Neural progenitor cell (in vitro differentiated cells): ENCODE measurements at regions not wholly inside any gene's neighbourhood (a gene's known extent, or its start where the extent isn't known, plus 50 kb on each side); places are given as distances from the start of the nearest gene placed in this dataset.

Experiments used
- DNase-seq: peaks from one replicate; pipeline ENCODE4 v3.0.0-alpha.2; 2016; ENCODE audit warnings: low spot score
- H2AFZ ChIP-seq: fragments of 200-600 bp; sonication (generic); replicated peaks from 2 replicates; pipeline ENCODE4 v1.6.1; 2016; ENCODE audit warnings: antibody characterized with exemption
- H3F3A ChIP-seq: fragments of 200-600 bp; sonication (generic); 2 replicates; pipeline ENCODE4 v1.6.1; 2016; ENCODE audit warnings: antibody characterized with exemption, low read depth
- H3K27ac ChIP-seq: fragments of 200-600 bp; sonication (generic); 2 replicates; pipeline ENCODE4 v1.5.1; 2016; ENCODE audit warnings: mild to moderate bottlenecking
- H3K27me3 ChIP-seq: fragments of 200-600 bp; sonication (generic); 2 replicates; pipeline ENCODE4 v1.6.1; 2016; ENCODE audit warnings: mild to moderate bottlenecking, moderate library complexity
- H3K36me3 ChIP-seq: fragments of 200-600 bp; sonication (generic); 2 replicates; pipeline ENCODE4 v1.5.1; 2016
- H3K4me1 ChIP-seq: fragments of 200-600 bp; sonication (generic); 2 replicates; pipeline ENCODE4 v1.6.1; 2016; ENCODE audit warnings: mixed run types
- H3K4me2 ChIP-seq: fragments of 200-600 bp; sonication (generic); 2 replicates; pipeline ENCODE4 v1.6.1; 2016
- H3K4me3 ChIP-seq: fragments of 200-600 bp; sonication (generic); 2 replicates; pipeline ENCODE4 v1.5.1; 2016
- H3K79me2 ChIP-seq: fragments of 200-600 bp; sonication (generic); 2 replicates; pipeline ENCODE4 v1.6.1; 2016; ENCODE audit warnings: low read depth
- H3K9ac ChIP-seq: fragments of 200-600 bp; sonication (generic); 2 replicates; pipeline ENCODE4 v1.6.1; 2016
- H3K9me3 ChIP-seq: fragments of 200-600 bp; sonication (generic); 2 replicates; pipeline ENCODE4 v1.5.1; 2016; ENCODE audit warnings: low read depth
- H4K20me1 ChIP-seq: fragments of 200-600 bp; sonication (generic); 2 replicates; pipeline ENCODE4 v1.6.1; 2016; ENCODE audit warnings: low read depth
- H3K27ac Mint-ChIP-seq: 3 replicates; pipeline ENCODE4 v1.8.0; 2021; ENCODE audit warnings: mixed read lengths
- H3K27me3 Mint-ChIP-seq: 2 replicates; pipeline ENCODE4 v1.8.0; 2022; ENCODE audit warnings: low read depth, mild to moderate bottlenecking, inconsistent platforms, moderate library complexity, mixed read lengths; ENCODE audit not compliant: insufficient read depth
- H3K36me3 Mint-ChIP-seq: 3 replicates; pipeline ENCODE4 v1.8.0; 2021; ENCODE audit warnings: mixed read lengths
- H3K4me1 Mint-ChIP-seq: 3 replicates; pipeline ENCODE4 v1.8.0; 2021; ENCODE audit warnings: mixed read lengths
- H3K4me3 Mint-ChIP-seq: 3 replicates; pipeline ENCODE4 v1.8.0; 2021; ENCODE audit warnings: mild to moderate bottlenecking, moderate library complexity, mixed read lengths
- H3K9me3 Mint-ChIP-seq: 3 replicates; pipeline ENCODE4 v1.8.0; 2020; ENCODE audit warnings: mixed read lengths
- CTCF ChIP-seq: fragments of 200-600 bp; sonication (generic); IDR thresholded peaks from 2 replicates; pipeline ENCODE4 v1.5.1; 2017; ENCODE audit warnings: antibody characterized with exemption, mild to moderate bottlenecking
- EZH2 ChIP-seq: fragments of 200-600 bp; sonication (generic); IDR thresholded peaks from 2 replicates; pipeline ENCODE4 v1.6.1; 2017; ENCODE audit warnings: antibody characterized with exemption, mild to moderate bottlenecking, moderate library complexity
- EZH2phosphoT487 ChIP-seq: fragments of 200-600 bp; sonication (generic); IDR thresholded peaks from 2 replicates; pipeline ENCODE4 v1.6.1; 2017; ENCODE audit warnings: antibody characterized with exemption

- no peaks in the 10 kb centered on the region for H3K27me3 ChIP-seq
- no peaks in the 10 kb centered on the region for H3K36me3 Mint-ChIP-seq
- H2AFZ ChIP-seq = no peak overlapping the region
- H3K4me2 ChIP-seq = no peak overlapping the region
- H3K27ac ChIP-seq = no peak overlapping the region
- TF ChIP-seq CTCF = no peak
- no peak for TF ChIP-seq EZH2phosphoT487
- TF ChIP-seq EZH2 = no peak
- no peaks in the 10 kb centered on the region for H3K27me3 Mint-ChIP-seq
- no peaks in the 10 kb centered on the region for H3K4me1 ChIP-seq
- H3F3A ChIP-seq = no peaks in the 10 kb centered on the region
- H3K4me3 Mint-ChIP-seq = no peak overlapping the region
- DNase-seq = no peak
- no peak overlapping the region for H3K4me3 ChIP-seq
- no peaks in the 10 kb centered on the region for H3K9me3 Mint-ChIP-seq
- H3K27ac Mint-ChIP-seq = no peak overlapping the region
- H3K9ac ChIP-seq = no peak overlapping the region
- H4K20me1 ChIP-seq = no peaks in the 10 kb centered on the region
- no peaks in the 10 kb centered on the region for H3K4me1 Mint-ChIP-seq
- H3K9me3 ChIP-seq = no peaks in the 10 kb centered on the region
- no peaks in the 10 kb centered on the region for H3K36me3 ChIP-seq
- H3K79me2 ChIP-seq = no peaks in the 10 kb centered on the region
Measured at GRCh38 chr5:129359450-129359849, 100.6 kb upstream of the ADAMTS19 start.

GRCh38 chr5:129361441-129362025 is 98.6 kb upstream of the ADAMTS19 start:
- H3F3A ChIP-seq = no peaks in the 10 kb centered on the region
- no peaks in the 10 kb centered on the region for H3K4me1 ChIP-seq
- Mint-ChIP-seq H3K4me1 (no peaks in the 10 kb centered on the region), H3K9me3 (peaks cover 8% of the 10 kb centered on the region), H3K36me3 (no peaks in the 10 kb centered on the region), H3K4me3 (no peak overlapping the region), H3K27ac (no peak overlapping the region), H3K27me3 (no peaks in the 10 kb centered on the region)
- TF ChIP-seq EZH2phosphoT487 = no peak
- TF ChIP-seq CTCF = peak; percentile 74
- H3K9ac ChIP-seq = no peak overlapping the region
- H3K4me2 ChIP-seq = no peak overlapping the region
- no peaks in the 10 kb centered on the region for H3K36me3 ChIP-seq
- DNase-seq = peak; percentile 26
- H3K27ac ChIP-seq = no peak overlapping the region
- peak overlapping the region; percentile 48 for H2AFZ ChIP-seq
- no peaks in the 10 kb centered on the region for H4K20me1 ChIP-seq
- H3K4me3 ChIP-seq = no peak overlapping the region
- H3K9me3 ChIP-seq = no peaks in the 10 kb centered on the region
- H3K27me3 ChIP-seq = no peaks in the 10 kb centered on the region
- H3K79me2 ChIP-seq = no peaks in the 10 kb centered on the region

- H2AFZ ChIP-seq = no peak overlapping the region
- H3K9me3 ChIP-seq = no peaks in the 10 kb centered on the region
- Mint-ChIP-seq H3K27ac (no peak overlapping the region), H3K36me3 (no peaks in the 10 kb centered on the region), H3K9me3 (peaks cover 8% of the 10 kb centered on the region), H3K4me1 (no peaks in the 10 kb centered on the region), H3K4me3 (no peak overlapping the region), H3K27me3 (no peaks in the 10 kb centered on the region)
- no peak overlapping the region for H3K27ac ChIP-seq
- no peaks in the 10 kb centered on the region for H3K4me1 ChIP-seq
- no peaks in the 10 kb centered on the region for H3K36me3 ChIP-seq
- H3K79me2 ChIP-seq = no peaks in the 10 kb centered on the region
- DNase-seq = no peak
- H3K4me2 ChIP-seq = no peak overlapping the region
- H3K4me3 ChIP-seq = no peak overlapping the region
- no peak overlapping the region for H3K9ac ChIP-seq
- H3F3A ChIP-seq = no peaks in the 10 kb centered on the region
- no peaks in the 10 kb centered on the region for H3K27me3 ChIP-seq
- TF ChIP-seq CTCF (no peak), EZH2 (no peak), EZH2phosphoT487 (no peak)
- H4K20me1 ChIP-seq = no peaks in the 10 kb centered on the region
Measured at GRCh38 chr5:129362456-129362855, 97.6 kb upstream of the ADAMTS19 start.
